GM23338 (cell line): ENCODE measurements at regions not wholly inside any gene's neighbourhood (a gene's known extent, or its start where the extent isn't known, plus 50 kb on each side); places are given as distances from the start of the nearest gene placed in this dataset.

Source experiments
- ETS1 ChIP-seq: IDR thresholded peaks from 2 replicates; pipeline ENCODE4 v1.6.1; 2016; ENCODE audit warnings: antibody characterized with exemption
- EZH2 ChIP-seq: fragments of 200-600 bp; sonication (generic); IDR thresholded peaks from one replicate; pipeline ENCODE4 v1.8.0; 2017; ENCODE audit warnings: antibody characterized with exemption, mild to moderate bottlenecking, low read depth; ENCODE audit not compliant: unreplicated experiment
- EZH2phosphoT487 ChIP-seq: fragments of 200-600 bp; sonication (generic); IDR thresholded peaks from one replicate; pipeline ENCODE4 v1.8.1; 2018; ENCODE audit warnings: antibody characterized with exemption; ENCODE audit not compliant: unreplicated experiment
- NANOG ChIP-seq: IDR thresholded peaks from 2 replicates; pipeline ENCODE4 v1.6.1; 2016; ENCODE audit warnings: antibody characterized with exemption, borderline replicate concordance
- ZNF331 ChIP-seq: fragments of 250-450 bp; sonication (Bioruptor Pico); IDR thresholded peaks from 2 replicates; pipeline ENCODE4 v1.5.0; 2020; ENCODE audit warnings: low read depth, mild to moderate bottlenecking, moderate library complexity
- ZNF462 ChIP-seq: fragments of 250-450 bp; sonication (Bioruptor Pico); IDR thresholded peaks from 2 replicates; pipeline ENCODE4 v1.5.0; 2020; ENCODE audit warnings: mild to moderate bottlenecking, moderate library complexity
- TF ChIP-seq, protein P1 (sequence below): IDR thresholded peaks from one replicate; pipeline ENCODE4 v1.6.1; 2018; ENCODE audit warnings: antibody characterized with exemption; ENCODE audit not compliant: unreplicated experiment

GRCh38 chr17:77311371-77311981 lies 170.7 kb downstream of the SEC14L1 start (continued):
- TF ChIP-seq ZNF462 (CRISPR knock-in tag), result no peak
- no peak for TF ChIP-seq NANOG
- TF ChIP-seq EZH2, result no peak
- TF ChIP-seq, protein P1, sequence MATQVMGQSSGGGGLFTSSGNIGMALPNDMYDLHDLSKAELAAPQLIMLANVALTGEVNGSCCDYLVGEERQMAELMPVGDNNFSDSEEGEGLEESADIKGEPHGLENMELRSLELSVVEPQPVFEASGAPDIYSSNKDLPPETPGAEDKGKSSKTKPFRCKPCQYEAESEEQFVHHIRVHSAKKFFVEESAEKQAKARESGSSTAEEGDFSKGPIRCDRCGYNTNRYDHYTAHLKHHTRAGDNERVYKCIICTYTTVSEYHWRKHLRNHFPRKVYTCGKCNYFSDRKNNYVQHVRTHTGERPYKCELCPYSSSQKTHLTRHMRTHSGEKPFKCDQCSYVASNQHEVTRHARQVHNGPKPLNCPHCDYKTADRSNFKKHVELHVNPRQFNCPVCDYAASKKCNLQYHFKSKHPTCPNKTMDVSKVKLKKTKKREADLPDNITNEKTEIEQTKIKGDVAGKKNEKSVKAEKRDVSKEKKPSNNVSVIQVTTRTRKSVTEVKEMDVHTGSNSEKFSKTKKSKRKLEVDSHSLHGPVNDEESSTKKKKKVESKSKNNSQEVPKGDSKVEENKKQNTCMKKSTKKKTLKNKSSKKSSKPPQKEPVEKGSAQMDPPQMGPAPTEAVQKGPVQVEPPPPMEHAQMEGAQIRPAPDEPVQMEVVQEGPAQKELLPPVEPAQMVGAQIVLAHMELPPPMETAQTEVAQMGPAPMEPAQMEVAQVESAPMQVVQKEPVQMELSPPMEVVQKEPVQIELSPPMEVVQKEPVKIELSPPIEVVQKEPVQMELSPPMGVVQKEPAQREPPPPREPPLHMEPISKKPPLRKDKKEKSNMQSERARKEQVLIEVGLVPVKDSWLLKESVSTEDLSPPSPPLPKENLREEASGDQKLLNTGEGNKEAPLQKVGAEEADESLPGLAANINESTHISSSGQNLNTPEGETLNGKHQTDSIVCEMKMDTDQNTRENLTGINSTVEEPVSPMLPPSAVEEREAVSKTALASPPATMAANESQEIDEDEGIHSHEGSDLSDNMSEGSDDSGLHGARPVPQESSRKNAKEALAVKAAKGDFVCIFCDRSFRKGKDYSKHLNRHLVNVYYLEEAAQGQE, result no peak
- no peak for TF ChIP-seq EZH2phosphoT487
- TF ChIP-seq ETS1, result no peak
- no peak for TF ChIP-seq ZNF331
